Endothelial cell of umbilical vein (primary cell): ENCODE measurements at regions not wholly inside any gene's neighbourhood (a gene's known extent, or its start where the extent isn't known, plus 50 kb on each side); places are given as distances from the start of the nearest gene placed in this dataset.

Experiments used
- BruUV-seq: library from RNA; stranded (reverse); fragments of 400-500 nt; replicated peaks from 2 replicates; lab custom pipeline; 2021; lab: Mats Ljungman, UMichigan
- CTCF ChIA-PET: fragments of 300-600, 350-600 bp; sonication (Branson Sonifier 250); formaldehyde crosslinking; loops from one replicate; lab custom pipeline; 2021; ENCODE audit warnings: antibody characterized with exemption, inconsistent platforms; lab: Charles Lee
- POLR2A ChIA-PET: fragments of 300-600, 350-600 bp; sonication (Branson Sonifier 250); formaldehyde crosslinking; loops from one replicate; lab custom pipeline; 2021; ENCODE audit warnings: antibody characterized with exemption, inconsistent platforms; lab: Charles Lee
- DNase-seq: peaks from one replicate; pipeline ENCODE4 v3.0.0-alpha.2; 2011; ENCODE audit warnings: low read depth, low spot score
- FAIRE-seq: peaks from 2 replicates; lab custom pipeline; 2011; peaks lifted over from hg19 to GRCh38; lab: Jason Lieb, UNC
- H2AFZ ChIP-seq: 2 replicates; pipeline ENCODE4 v1.6.0; 2012; ENCODE audit warnings: low read depth, low read length, control low read depth, inconsistent platforms
- H3K27ac ChIP-seq: 2 replicates; pipeline ENCODE4 v1.5.1; 2011; ENCODE audit warnings: low read depth, mild to moderate bottlenecking, control low read depth, low read length, moderate library complexity; ENCODE audit not compliant: insufficient read depth
- H3K27me3 ChIP-seq, 2 experiments: 2 replicates each; pipeline versions ENCODE4 v1.6.0 to v1.6.1; 2011; ENCODE audit warnings: low read length in 2 of 2, mixed read lengths in 1 of 2; ENCODE audit not compliant: control insufficient read depth in 2 of 2, insufficient read depth in 2 of 2
- H3K36me3 ChIP-seq, 2 experiments: 2 replicates in 1 of 2; 3 replicates in 1 of 2; pipeline ENCODE4 v1.5.1; 2011; ENCODE audit warnings: low read length in 2 of 2, mild to moderate bottlenecking in 1 of 2, moderate library complexity in 1 of 2; ENCODE audit not compliant: control insufficient read depth in 2 of 2, insufficient read depth in 2 of 2; ENCODE audit errors: extremely low read depth in 1 of 2
- H3K4me1 ChIP-seq: 3 replicates; pipeline ENCODE4 v1.5.1; 2011; ENCODE audit warnings: mild to moderate bottlenecking, low read length; ENCODE audit not compliant: control insufficient read depth, insufficient read depth; ENCODE audit errors: extremely low read depth
- H3K4me2 ChIP-seq: 2 replicates; pipeline ENCODE4 v1.6.1; 2011; ENCODE audit warnings: low read length, control low read depth, mixed read lengths; ENCODE audit not compliant: insufficient read depth
- H3K4me3 ChIP-seq, 3 experiments: fragments of 200-600 bp in 1 of 3; sonication (generic), shearing (Covaris generic) in 1 of 3; replicated peaks in 1 of 3; 2 replicates each; pipeline ENCODE4 v1.5.1; 2011 to 2016; ENCODE audit warnings: control low read depth in 3 of 3, low read length in 3 of 3, mild to moderate bottlenecking in 2 of 3, inconsistent platforms in 1 of 3, low read depth in 1 of 3, moderate library complexity in 1 of 3; ENCODE audit not compliant: insufficient read depth in 1 of 3
- H3K79me2 ChIP-seq: 2 replicates; pipeline ENCODE4 v1.6.0; 2012; ENCODE audit warnings: low read length, inconsistent platforms; ENCODE audit not compliant: control insufficient read depth, insufficient read depth
- H3K9ac ChIP-seq: replicated peaks from 2 replicates; pipeline ENCODE3; 2011; ENCODE audit warnings: low read length, control low read depth; ENCODE audit not compliant: insufficient read depth; ENCODE audit errors: extremely low read depth
- H3K9me1 ChIP-seq: replicated peaks from 3 replicates; pipeline ENCODE4 v1.6.0; 2011; ENCODE audit warnings: mild to moderate bottlenecking, low read length; ENCODE audit not compliant: control insufficient read depth, insufficient read depth; ENCODE audit errors: extremely low read depth
- H3K9me3 ChIP-seq: replicated peaks from 2 replicates; pipeline ENCODE4 v1.5.1; 2012; ENCODE audit warnings: low read length, inconsistent platforms; ENCODE audit not compliant: control insufficient read depth, insufficient read depth
- H4K20me1 ChIP-seq: replicated peaks from 2 replicates; pipeline ENCODE3; 2011; ENCODE audit warnings: mild to moderate bottlenecking, low read length; ENCODE audit not compliant: control insufficient read depth, insufficient read depth; ENCODE audit errors: extremely low read depth
- EZH2 ChIP-seq: IDR thresholded peaks from 2 replicates; pipeline ENCODE4 v1.6.1; 2012; ENCODE audit warnings: borderline replicate concordance, low read depth, mild to moderate bottlenecking, moderate library complexity, low read length, inconsistent platforms; ENCODE audit not compliant: severe bottlenecking
- FOS ChIP-seq: IDR thresholded peaks from 2 replicates; pipeline ENCODE4 v1.6.1; 2011; ENCODE audit warnings: mild to moderate bottlenecking, low read length, moderate library complexity, borderline replicate concordance; ENCODE audit not compliant: insufficient read depth
- GATA2 ChIP-seq: IDR thresholded peaks from 2 replicates; pipeline ENCODE4 v1.7.0; 2011; ENCODE audit warnings: low read depth, mild to moderate bottlenecking, moderate library complexity, mixed read lengths, low read length; ENCODE audit not compliant: insufficient read length, insufficient read depth
- JUN ChIP-seq: IDR thresholded peaks from 2 replicates; pipeline ENCODE4 v1.6.1; 2011; ENCODE audit warnings: borderline replicate concordance, low read depth; ENCODE audit not compliant: insufficient read length, insufficient read depth
- MYC ChIP-seq: IDR thresholded peaks from one replicate; pipeline ENCODE4 v1.6.1; 2011; ENCODE audit warnings: mild to moderate bottlenecking, low read depth, low read length
- POLR2A ChIP-seq: IDR thresholded peaks from 2 replicates; pipeline ENCODE4 v1.6.1; 2012; ENCODE audit warnings: low read depth, mild to moderate bottlenecking, control low read depth, low read length
- POLR2AphosphoS5 ChIP-seq: IDR thresholded peaks from 2 replicates; pipeline ENCODE4 v1.6.1; 2012; ENCODE audit warnings: low read depth, mild to moderate bottlenecking, control low read depth, low read length, moderate library complexity; ENCODE audit not compliant: insufficient read depth
- dilution Hi-C: fragments of 300-500 bp; cut with MboI; formaldehyde crosslinking; loops from one replicate; pipeline ENCODE4 v1.15.0; 2019; ENCODE audit warnings: low sequenced_read_pairs; ENCODE audit not compliant: extremely low pct_ligation_motif_present
- intact Hi-C: fragments of 100-400 bp; cut with micrococcal nuclease; formaldehyde crosslinking; loops from one replicate; pipeline ENCODE4 v1.10.0; 2022
- TF ChIP-seq, protein P1 (sequence below): IDR thresholded peaks from 2 replicates; pipeline ENCODE4 v1.6.1; 2011; ENCODE audit not compliant: insufficient read depth, insufficient read length
- TF ChIP-seq, protein P2 (sequence below), 2 donors: IDR thresholded peaks; 1 replicate in 1 of 2; 2 replicates in 1 of 2; pipeline ENCODE4 v1.5.1; 2011; ENCODE audit warnings: low read length in 2 of 2, mild to moderate bottlenecking in 2 of 2, moderate library complexity in 2 of 2, control low read depth in 1 of 2, inconsistent platforms in 1 of 2, low read depth in 1 of 2; ENCODE audit not compliant: insufficient read depth in 1 of 2; ENCODE audit errors: extremely low read depth in 1 of 2

DNA sequence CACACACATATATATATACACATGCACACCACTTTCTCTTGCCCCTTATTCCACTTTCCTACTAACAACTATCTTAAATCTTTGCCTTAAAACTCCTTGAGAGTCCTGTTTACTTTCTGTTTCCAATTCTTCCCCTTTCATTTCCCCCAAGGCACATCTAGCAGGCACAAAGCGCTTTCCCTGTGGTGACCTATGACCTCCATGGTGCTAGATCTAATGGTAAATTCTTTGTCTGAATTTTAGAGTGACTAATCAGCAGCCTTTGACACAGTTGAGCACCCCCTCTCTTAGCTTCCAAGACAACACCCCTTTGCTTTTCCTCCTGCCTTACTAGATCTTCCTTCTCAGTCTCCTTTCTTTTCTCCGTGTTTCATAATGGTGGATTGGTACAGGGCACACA, 236.4 kb upstream of the TTC29 start:
- Histone ChIP-seq H3K36me3 (no peaks in the 10 kb centered on the region), H3K9me1 (no peaks in the 10 kb centered on the region), H3K4me1 (no peaks in the 10 kb centered on the region), H3K9ac (no peak overlapping the region), H4K20me1 (no peaks in the 10 kb centered on the region), H3K4me2 (no peak overlapping the region), H3K4me3 (no peak overlapping the region), H3K27ac (no peak overlapping the region), H3K9me3 (no peaks in the 10 kb centered on the region), H3K27me3 (no peaks in the 10 kb centered on the region), H3K79me2 (no peaks in the 10 kb centered on the region), H2AFZ (no peak overlapping the region)
- FAIRE-seq (no peak), DNase-seq (no peak)
- POLR2A ChIA-PET = no interaction called here
- TF ChIP-seq, protein P1, sequence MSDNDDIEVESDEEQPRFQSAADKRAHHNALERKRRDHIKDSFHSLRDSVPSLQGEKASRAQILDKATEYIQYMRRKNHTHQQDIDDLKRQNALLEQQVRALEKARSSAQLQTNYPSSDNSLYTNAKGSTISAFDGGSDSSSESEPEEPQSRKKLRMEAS = no peak
- TF ChIP-seq EZH2 (no peak), POLR2A (no peak), JUN (no peak), GATA2 (no peak)
- TF ChIP-seq, protein P2, sequence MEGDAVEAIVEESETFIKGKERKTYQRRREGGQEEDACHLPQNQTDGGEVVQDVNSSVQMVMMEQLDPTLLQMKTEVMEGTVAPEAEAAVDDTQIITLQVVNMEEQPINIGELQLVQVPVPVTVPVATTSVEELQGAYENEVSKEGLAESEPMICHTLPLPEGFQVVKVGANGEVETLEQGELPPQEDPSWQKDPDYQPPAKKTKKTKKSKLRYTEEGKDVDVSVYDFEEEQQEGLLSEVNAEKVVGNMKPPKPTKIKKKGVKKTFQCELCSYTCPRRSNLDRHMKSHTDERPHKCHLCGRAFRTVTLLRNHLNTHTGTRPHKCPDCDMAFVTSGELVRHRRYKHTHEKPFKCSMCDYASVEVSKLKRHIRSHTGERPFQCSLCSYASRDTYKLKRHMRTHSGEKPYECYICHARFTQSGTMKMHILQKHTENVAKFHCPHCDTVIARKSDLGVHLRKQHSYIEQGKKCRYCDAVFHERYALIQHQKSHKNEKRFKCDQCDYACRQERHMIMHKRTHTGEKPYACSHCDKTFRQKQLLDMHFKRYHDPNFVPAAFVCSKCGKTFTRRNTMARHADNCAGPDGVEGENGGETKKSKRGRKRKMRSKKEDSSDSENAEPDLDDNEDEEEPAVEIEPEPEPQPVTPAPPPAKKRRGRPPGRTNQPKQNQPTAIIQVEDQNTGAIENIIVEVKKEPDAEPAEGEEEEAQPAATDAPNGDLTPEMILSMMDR (IDR thresholded peaks at IDR 0.05; ENCODE audit: extremely low read depth in 1 of 2, insufficient read depth in 1 of 2, low read depth in 1 of 2, low read length in 2 of 2) = no peak
- dilution Hi-C loops (no loop called here), intact Hi-C loops (no loop called here)
- BruUV-seq = no TSS peak
- CTCF ChIA-PET = interaction anchor here (0.9 kb wide), 1 partner anchor 21 kb away, joined by 3 read pairs; no protein-coding TSS in a partner anchor

DNA sequence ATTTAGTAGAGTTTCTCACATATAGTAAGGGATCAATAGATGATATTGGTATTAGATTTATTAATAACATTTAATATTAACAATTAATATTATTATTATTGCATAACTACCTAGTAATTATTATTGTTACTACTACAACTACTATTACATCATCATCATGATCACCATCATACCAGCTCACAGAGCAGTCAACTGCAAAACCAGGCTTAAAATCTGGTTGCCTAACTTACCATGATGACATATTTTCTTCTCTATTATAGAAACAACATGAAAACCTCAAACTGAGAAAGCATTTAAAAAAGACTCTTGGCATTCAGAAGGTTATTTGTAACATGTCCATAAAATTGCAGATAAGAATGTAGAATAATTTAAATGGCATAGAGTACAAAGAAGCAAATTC, 247.0 kb upstream of the TTC29 start:
- Histone ChIP-seq H3K4me1 (no peaks in the 10 kb centered on the region), H3K4me3 (no peak overlapping the region), H3K9me1 (no peaks in the 10 kb centered on the region), H3K9me3 (no peaks in the 10 kb centered on the region), H3K4me2 (no peak overlapping the region), H4K20me1 (no peaks in the 10 kb centered on the region), H3K36me3 (no peaks in the 10 kb centered on the region), H2AFZ (no peak overlapping the region), H3K9ac (no peak overlapping the region), H3K27ac (no peak overlapping the region), H3K79me2 (no peaks in the 10 kb centered on the region), H3K27me3 (no peaks in the 10 kb centered on the region)
- ChIA-PET POLR2A (no interaction called here), CTCF (no interaction called here)
- BruUV-seq = no TSS peak
- intact Hi-C loops = no loop called here
- FAIRE-seq = no peak
- no peak for DNase-seq
- dilution Hi-C loops = no loop called here
- TF ChIP-seq EZH2 = no peak
- TF ChIP-seq POLR2AphosphoS5 = no peak
- TF ChIP-seq, protein P1 = no peak
- no peak for TF ChIP-seq MYC
- no peak for TF ChIP-seq POLR2A
- TF ChIP-seq GATA2 = no peak
- TF ChIP-seq JUN = no peak
- TF ChIP-seq FOS = no peak
- TF ChIP-seq, protein P2 (IDR thresholded peaks at IDR 0.05; ENCODE audit: extremely low read depth in 1 of 2, insufficient read depth in 1 of 2, low read depth in 1 of 2, low read length in 2 of 2) = no peak
